Spleen (tissue), 11 donors: ENCODE measurements at regions not wholly inside any gene's neighbourhood (a gene's known extent, or its start where the extent isn't known, plus 50 kb on each side); places are given as distances from the start of the nearest gene placed in this dataset.

Experiments
- DNase-seq: peaks from one replicate; pipeline ENCODE4 v3.0.0-alpha.2; 2020
- H3K27ac ChIP-seq, 8 donors: fragments of 200-600 bp; sonication (generic) in 7 of 8; 1 replicate in 4 of 8; 2 replicates in 4 of 8; pipeline versions ENCODE4 v1.5.0 to v1.8.0; 2016 to 2021; ENCODE audit warnings: inconsistent platforms in 4 of 8, mild to moderate bottlenecking in 4 of 8, moderate library complexity in 1 of 8
- H3K27me3 ChIP-seq, 7 donors: fragments of 200-600 bp; sonication (generic) in 6 of 7; replicated peaks in 1 of 7; 1 replicate in 4 of 7; 2 replicates in 3 of 7; pipeline versions ENCODE4 v1.5.0 to v1.8.0; 2016 to 2021; ENCODE audit warnings: inconsistent platforms in 3 of 7, mild to moderate bottlenecking in 1 of 7
- H3K36me3 ChIP-seq, 6 donors: fragments of 200-600 bp; sonication (generic) in 5 of 6; 1 replicate in 4 of 6; 2 replicates in 2 of 6; pipeline versions ENCODE4 v1.5.0 to v1.8.0; 2016 to 2021; ENCODE audit warnings: inconsistent platforms in 2 of 6
- H3K4me1 ChIP-seq, 6 donors: fragments of 200-600 bp; sonication (generic) in 5 of 6; 1 replicate in 3 of 6; 2 replicates in 3 of 6; pipeline versions ENCODE4 v1.5.0 to v1.8.0; 2016 to 2021; ENCODE audit warnings: inconsistent platforms in 3 of 6
- H3K4me3 ChIP-seq, 8 donors: fragments of 200-600 bp; sonication (generic) in 7 of 8; 1 replicate in 4 of 8; 2 replicates in 4 of 8; pipeline versions ENCODE4 v1.5.0 to v1.8.0; 2016 to 2021; ENCODE audit warnings: inconsistent platforms in 4 of 8, mild to moderate bottlenecking in 4 of 8, moderate library complexity in 2 of 8
- H3K9me3 ChIP-seq, 8 donors: fragments of 200-600 bp; sonication (generic) in 7 of 8; 1 replicate in 4 of 8; 2 replicates in 4 of 8; pipeline versions ENCODE4 v1.5.0 to v1.8.0; 2016 to 2021; ENCODE audit warnings: inconsistent platforms in 4 of 8
- CTCF ChIP-seq, 11 experiments: fragments of 200-600 bp in 7 of 11; fragments of 450-650 bp in 4 of 11; sonication (generic) in 4 of 11; IDR thresholded peaks in 8 of 11; conservative IDR thresholded peaks in 3 of 11; 1 replicate in 7 of 11; 2 replicates in 4 of 11; pipeline versions ENCODE4 v1.4.0 to v1.8.0; 2016 to 2021; ENCODE audit warnings: antibody characterized with exemption in 11 of 11, inconsistent platforms in 4 of 11, mild to moderate bottlenecking in 1 of 11
- POLR2A ChIP-seq, 3 donors: fragments of 450-650 bp; IDR thresholded peaks; one replicate each; pipeline ENCODE4 v1.5.1; 2017; ENCODE audit warnings: antibody characterized with exemption in 3 of 3, mild to moderate bottlenecking in 1 of 3
- POLR2AphosphoS5 ChIP-seq, 3 donors: sonication (generic); formaldehyde crosslinking; IDR thresholded peaks; one replicate each; pipeline ENCODE4 v1.5.1; 2017; ENCODE audit warnings: antibody characterized with exemption in 3 of 3
- WGBS, 5 donors: extraction: QIAGEN DNeasy Blood & Tissue Kit in 3 of 5; methylation state at CpG; one replicate each; pipeline versions ENCODE4 v1.1.5 to v1.1.7; 2013 to 2018; 5-methylcytosine and 5-hydroxymethylcytosine counted together
- intact Hi-C: fragments of 100-400 bp; cut with DNase I; formaldehyde crosslinking; loops from one replicate; pipeline ENCODE4 v1.15.0; 2023; ENCODE audit warnings: low total_unique reads
- donor health status: healthy with polysubstance abuse.
- donor health status: DM: no; HTN: no; CAD: no; lungs with moderate emphysema.
- donor health status: DM: no; HTN: no; CAD: no.
- donor health status: Bipolar disorder and iron deficiency.
- donor health status: healthy.
- donor health status: DM: no; HTN: no; CAD: no.
- donor health status: DM: yes; HTN: yes; CAD: no.

GRCh38 chr1:238790882-238791281 is 595.5 kb upstream of the CHRM3 start:
- H3K9me3 ChIP-seq, result peaks cover 0 to 10% (median 3%) of the 10 kb centered on the region in 8 donors
- no peak for TF ChIP-seq POLR2A (IDR thresholded peaks at IDR 0.05)
- TF ChIP-seq CTCF (IDR thresholded peaks at IDR 0.05 in 8 of 11, conservative IDR thresholded peaks at IDR 0.05 in 3 of 11), result no peak
- no peak for TF ChIP-seq POLR2AphosphoS5 (IDR thresholded peaks at IDR 0.05)
- H3K27me3 ChIP-seq, result no peaks in the 10 kb centered on the region
- H3K36me3 ChIP-seq, result no peaks in the 10 kb centered on the region
- intact Hi-C loops, result no loop called here
- no peak overlapping the region for H3K27ac ChIP-seq
- WGBS, 5 donors, result 84 to 96% (median 92%) methylated on average over 4 of the region's 4 CpGs
- no peaks in the 10 kb centered on the region for H3K4me1 ChIP-seq
- no peak overlapping the region for H3K4me3 ChIP-seq
- no peak for DNase-seq

- intact Hi-C loops, result no loop called here
- TF ChIP-seq CTCF (IDR thresholded peaks at IDR 0.05 in 8 of 11, conservative IDR thresholded peaks at IDR 0.05 in 3 of 11), result no peak
- no peak for TF ChIP-seq POLR2AphosphoS5 (IDR thresholded peaks at IDR 0.05)
- TF ChIP-seq POLR2A (IDR thresholded peaks at IDR 0.05), result no peak
- Histone ChIP-seq H3K27me3 (no peaks in the 10 kb centered on the region), H3K36me3 (no peaks in the 10 kb centered on the region), H3K4me3 (no peak overlapping the region), H3K4me1 (no peaks in the 10 kb centered on the region), H3K9me3 (peaks cover 0 to 7% (median under 1%) of the 10 kb centered on the region in 8 donors), H3K27ac (no peak overlapping the region)
- no peak for DNase-seq
- 74 to 84% (median 80%) methylated on average over 6 of the region's 6 CpGs for WGBS, 5 donors
Measured at GRCh38 chr1:238789916-238790667, 596.3 kb upstream of the CHRM3 start.

DNA sequence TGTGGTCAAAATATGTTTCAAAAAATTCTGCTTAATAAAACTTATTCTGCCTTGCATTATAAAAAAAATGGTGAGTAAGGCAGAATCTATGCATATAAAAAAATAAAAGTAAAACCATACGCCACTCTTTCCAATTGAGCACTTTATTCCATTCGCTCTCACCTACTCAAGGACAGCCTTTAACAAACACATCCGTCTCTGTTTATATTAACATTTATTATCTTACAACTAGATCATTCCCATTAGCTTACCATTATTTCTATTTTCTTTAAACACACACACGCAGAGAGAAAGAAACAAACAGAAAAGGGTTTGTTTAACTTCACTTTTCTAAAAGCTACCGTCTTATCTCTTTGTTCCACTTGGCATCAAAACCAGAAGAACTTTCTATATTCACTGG is 598.9 kb upstream of the CHRM3 start:
- no peak for DNase-seq
- TF ChIP-seq CTCF (IDR thresholded peaks at IDR 0.05 in 8 of 11, conservative IDR thresholded peaks at IDR 0.05 in 3 of 11) (no peak), POLR2A (IDR thresholded peaks at IDR 0.05) (no peak), POLR2AphosphoS5 (IDR thresholded peaks at IDR 0.05) (no peak)
- Histone ChIP-seq H3K9me3 (no peaks in the 10 kb centered on the region), H3K27ac (no peak overlapping the region), H3K36me3 (no peaks in the 10 kb centered on the region), H3K27me3 (no peaks in the 10 kb centered on the region), H3K4me3 (no peak overlapping the region), H3K4me1 (no peaks in the 10 kb centered on the region)
- WGBS, 5 donors, result 63 to 70% (median 66%) methylated on average over 5 of the region's 5 CpGs
- intact Hi-C loops, result no loop called here

DNA sequence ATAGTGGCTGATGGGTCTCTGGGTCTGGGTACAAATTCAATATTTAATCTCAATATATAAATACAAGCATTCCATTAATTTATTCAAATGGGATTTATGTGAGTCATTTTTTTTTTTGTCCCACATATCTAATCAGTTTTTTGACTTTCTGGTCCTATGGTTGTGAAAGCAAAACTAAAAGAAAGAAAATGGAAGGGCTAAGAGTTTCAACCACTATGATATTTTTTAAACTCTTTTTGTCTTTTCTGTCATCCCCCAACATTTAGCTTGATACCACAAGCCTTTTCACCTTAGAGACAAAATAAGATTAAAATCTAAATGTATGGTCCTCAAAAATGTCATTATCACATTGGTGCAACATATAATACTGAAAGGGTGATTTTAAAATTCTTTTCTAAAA is 602.7 kb upstream of the CHRM3 start:
- no peaks in the 10 kb centered on the region for H3K36me3 ChIP-seq
- H3K27me3 ChIP-seq, result no peaks in the 10 kb centered on the region
- TF ChIP-seq POLR2A (IDR thresholded peaks at IDR 0.05), result no peak
- TF ChIP-seq CTCF (IDR thresholded peaks at IDR 0.05 in 8 of 11, conservative IDR thresholded peaks at IDR 0.05 in 3 of 11), result no peak
- no peak for TF ChIP-seq POLR2AphosphoS5 (IDR thresholded peaks at IDR 0.05)
- H3K27ac ChIP-seq, result no peak overlapping the region
- DNase-seq, result no peak
- H3K4me3 ChIP-seq, result no peak overlapping the region
- peaks cover 0 to 5% (median 0%) of the 10 kb centered on the region in 8 donors for H3K9me3 ChIP-seq
- intact Hi-C loops, result no loop called here
- no peaks in the 10 kb centered on the region for H3K4me1 ChIP-seq
